GM12891 (cell line): ENCODE measurements at regions not wholly inside any gene's neighbourhood (a gene's known extent, or its start where the extent isn't known, plus 50 kb on each side); places are given as distances from the start of the nearest gene placed in this dataset.
"Not testable (repeated sequence)": the region's sequence is repeated elsewhere in the genome, so short reads cannot be mapped to it uniquely, and the experiment has no call there.

Source experiments
- DNase-seq: peaks from one replicate; pipeline ENCODE4 v3.0.0; 2011; ENCODE audit warnings: low spot score; ENCODE audit not compliant: insufficient read length
- FAIRE-seq: peaks from 2 replicates; lab custom pipeline; 2011; peaks lifted over from hg19 to GRCh38; lab: Jason Lieb, UNC
- PAX5 ChIP-seq: IDR thresholded peaks from 2 replicates; pipeline ENCODE4 v1.6.1; 2011; ENCODE audit warnings: low read length, moderate library complexity, mild to moderate bottlenecking; ENCODE audit not compliant: insufficient read depth, severe bottlenecking
- POLR2A ChIP-seq: IDR thresholded peaks from 2 replicates; pipeline ENCODE4 v1.6.1; 2011; ENCODE audit warnings: low read depth, low read length, control low read depth
- POLR2AphosphoS5 ChIP-seq: IDR thresholded peaks from 2 replicates; pipeline ENCODE4 v1.6.1; 2011; ENCODE audit warnings: low read depth, low read length, control low read depth
- POU2F2 ChIP-seq: IDR thresholded peaks from 2 replicates; pipeline ENCODE4 v1.6.1; 2011; ENCODE audit warnings: low read depth, mild to moderate bottlenecking, control low read depth, low read length, moderate library complexity
- SPI1 ChIP-seq: IDR thresholded peaks from 2 replicates; pipeline ENCODE4 v1.6.1; 2011; ENCODE audit warnings: low read depth, low read length, control low read depth
- TAF1 ChIP-seq: IDR thresholded peaks from 2 replicates; pipeline ENCODE4 v1.6.1; 2011; ENCODE audit warnings: low read depth, low read length, control low read depth

DNA sequence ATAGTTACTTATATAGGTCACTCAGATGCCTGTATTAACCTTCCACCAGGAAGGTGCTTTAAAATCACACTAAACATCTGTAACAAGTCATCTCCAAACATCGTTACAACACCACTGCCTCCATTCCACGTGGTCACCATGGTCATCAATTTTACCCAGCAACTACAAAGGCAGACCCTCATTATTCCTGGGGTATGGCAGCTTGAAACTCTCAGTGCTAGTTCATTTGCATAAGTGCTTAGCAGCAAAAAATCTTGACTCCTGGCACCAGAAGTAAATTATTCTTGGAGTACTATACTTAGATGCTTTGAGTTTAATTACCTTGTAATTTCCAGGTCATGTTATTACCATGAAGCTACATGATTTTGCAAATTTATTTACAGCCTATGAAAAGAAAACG is 250.6 kb downstream of the KBTBD8 start:
- DNase-seq (no peak), FAIRE-seq (no peak)
- TF ChIP-seq PAX5 (no peak), POU2F2 (no peak), SPI1 (no peak), TAF1 (no peak), POLR2A (no peak), POLR2AphosphoS5 (no peak)

- FAIRE-seq, DNase-seq: not testable (repeated sequence)
These were observed 254.8 kb downstream of the KBTBD8 start for GRCh38 chr3:67252906-67253305.

GRCh38 chr3:67278015-67278618 is 280.0 kb downstream of the KBTBD8 start:
- TF ChIP-seq SPI1, result no peak
- TF ChIP-seq POLR2A, result no peak
- TF ChIP-seq POU2F2, result no peak
- TF ChIP-seq TAF1, result no peak
- no peak for TF ChIP-seq PAX5
- TF ChIP-seq POLR2AphosphoS5, result no peak
- FAIRE-seq, result no peak
- DNase-seq, result no peak

GRCh38 chr3:67286586-67286985 is 288.5 kb downstream of the KBTBD8 start:
- FAIRE-seq (no peak), DNase-seq (no peak)
- no peak for TF ChIP-seq POU2F2
- no peak for TF ChIP-seq PAX5

DNA sequence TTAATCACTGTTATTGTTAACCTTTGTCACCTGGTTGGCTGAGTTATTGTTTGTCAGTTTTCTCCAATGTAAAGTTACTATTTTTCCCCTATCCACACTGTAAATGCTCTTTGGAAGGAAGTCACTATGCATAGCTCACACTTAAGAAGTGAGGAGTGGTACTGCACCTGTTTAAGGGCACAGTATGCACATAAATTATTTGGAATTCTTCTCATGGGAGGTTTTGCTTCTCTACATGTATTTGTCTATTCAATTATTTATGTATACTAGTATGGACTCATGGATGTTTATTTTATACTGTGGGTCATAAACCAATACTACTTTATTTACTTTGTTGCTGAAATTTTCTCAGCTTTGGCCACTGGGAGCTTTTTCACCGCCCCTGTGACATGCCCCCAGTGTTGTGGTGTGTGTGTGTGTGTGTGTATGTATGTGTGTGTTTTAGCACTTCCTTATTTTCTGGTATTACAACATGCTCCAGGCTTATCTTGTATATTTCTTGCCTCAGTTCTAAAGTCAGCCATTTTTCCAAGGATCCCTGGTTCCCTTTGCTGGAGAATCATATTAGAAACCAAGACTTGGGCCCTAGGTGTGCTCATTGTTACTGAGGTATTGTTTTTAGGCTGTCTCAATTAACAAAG is 290.5 kb downstream of the KBTBD8 start:
- TF ChIP-seq TAF1 (no peak), POLR2AphosphoS5 (no peak), PAX5 (no peak), POU2F2 (no peak), SPI1 (peak; percentile 82), POLR2A (no peak)
- DNase-seq, result no peak
- FAIRE-seq, result no peak

GRCh38 chr3:67289626-67290025 is 291.5 kb downstream of the KBTBD8 start:
- TF ChIP-seq POLR2A, result no peak
- TF ChIP-seq SPI1, result no peak
- no peak for TF ChIP-seq TAF1
- no peak for TF ChIP-seq POU2F2
- no peak for TF ChIP-seq PAX5
- no peak for TF ChIP-seq POLR2AphosphoS5
- FAIRE-seq (no peak), DNase-seq (no peak)

GRCh38 chr3:67290438-67290837 is 292.3 kb downstream of the KBTBD8 start:
- DNase-seq (no peak), FAIRE-seq (no peak)
- no peak for TF ChIP-seq POU2F2
- TF ChIP-seq SPI1, result peak; percentile 81

DNA sequence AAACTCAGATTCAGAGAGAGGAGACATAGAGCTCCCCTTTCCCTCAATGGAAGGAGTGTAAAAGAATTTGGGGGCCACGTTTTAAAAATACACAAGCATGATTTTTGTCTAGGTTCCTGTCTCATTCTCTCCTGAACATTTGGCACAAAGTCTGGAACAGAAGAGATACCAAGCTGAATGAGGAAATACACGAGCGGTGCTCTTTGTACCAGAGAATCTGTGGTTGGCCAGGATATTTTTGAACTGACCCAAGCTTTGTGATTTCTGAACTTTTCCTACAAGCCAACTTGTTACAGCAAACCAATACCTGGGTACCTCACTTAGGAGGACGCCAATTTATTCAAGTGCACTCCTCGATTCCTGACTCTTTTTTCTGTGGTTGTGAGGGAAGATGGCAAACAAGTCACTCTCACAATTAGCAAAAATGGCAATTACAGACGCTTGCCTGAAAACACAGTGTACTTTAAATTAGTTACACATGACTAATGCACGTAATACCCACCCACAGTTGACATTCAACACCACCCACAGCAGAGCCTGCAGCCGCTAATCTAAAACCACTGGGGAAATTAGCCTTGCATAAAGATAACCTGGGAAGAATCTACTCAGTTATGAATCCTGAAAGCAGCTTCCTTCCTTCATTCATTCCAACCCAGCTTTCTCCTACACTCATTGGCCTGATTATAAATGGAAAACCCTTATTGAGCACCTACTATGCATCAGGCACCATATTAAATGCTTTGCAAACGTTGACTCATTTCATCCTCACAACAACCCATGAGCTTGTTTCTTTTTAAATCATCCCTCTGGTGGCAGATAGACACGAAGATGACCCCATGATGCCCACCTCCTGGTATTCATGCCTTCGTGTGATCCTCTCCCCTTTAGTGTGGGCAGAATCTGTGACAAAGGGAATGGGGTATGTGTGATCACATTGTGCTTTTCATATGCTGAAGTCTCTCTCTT is 293.5 kb downstream of the KBTBD8 start:
- DNase-seq (no peak), FAIRE-seq (no peak)
- TF ChIP-seq POU2F2 (no peak), POLR2A (no peak), TAF1 (no peak), POLR2AphosphoS5 (no peak), PAX5 (no peak), SPI1 (no peak)

- TF ChIP-seq PAX5 (no peak), TAF1 (no peak), POLR2AphosphoS5 (no peak), POU2F2 (no peak), POLR2A (no peak)
- no peak for FAIRE-seq
- DNase-seq, result no peak
These were observed 294.4 kb downstream of the KBTBD8 start for GRCh38 chr3:67292356-67293121.

DNA sequence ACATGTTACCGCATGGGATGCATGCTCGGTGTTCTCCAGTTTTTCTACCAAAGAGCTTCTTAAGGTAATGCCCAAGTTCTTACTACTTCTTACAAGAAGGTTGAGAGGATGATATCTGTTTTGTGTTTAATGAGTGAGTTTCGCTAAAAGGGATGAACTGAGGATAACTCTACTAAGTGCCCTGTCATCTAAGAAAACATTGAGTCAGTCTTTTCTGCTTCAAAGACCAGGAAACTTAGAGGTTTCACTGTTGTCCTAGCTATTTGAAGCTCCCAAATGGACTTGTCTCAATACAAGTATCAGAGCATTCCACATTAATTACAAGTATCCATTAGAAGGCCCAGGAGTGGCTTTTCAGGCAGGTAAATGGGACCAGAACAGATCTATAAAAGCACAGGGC is 296.2 kb downstream of the KBTBD8 start:
- FAIRE-seq (no peak), DNase-seq (no peak)
- TF ChIP-seq POLR2A, result no peak
- no peak for TF ChIP-seq POU2F2
- no peak for TF ChIP-seq PAX5
- no peak for TF ChIP-seq TAF1
- no peak for TF ChIP-seq POLR2AphosphoS5
- TF ChIP-seq SPI1, result no peak
